Peyer's patch (tissue), 4 donors: ENCODE measurements at regions not wholly inside any gene's neighbourhood (a gene's known extent, or its start where the extent isn't known, plus 50 kb on each side); places are given as distances from the start of the nearest gene placed in this dataset.

ENCODE experiments used
- POLR2A ChIP-seq, 2 donors: fragments of 450-650 bp; IDR thresholded peaks; one replicate each; pipeline ENCODE4 v1.5.1; 2017; ENCODE audit warnings: antibody characterized with exemption in 2 of 2, mild to moderate bottlenecking in 2 of 2, moderate library complexity in 2 of 2
- TF ChIP-seq, protein P1 (sequence below), 6 experiments: fragments of 450-650 bp in 4 of 6; fragments of 200-600 bp in 2 of 6; sonication (generic) in 1 of 6; IDR thresholded peaks; one replicate each; pipeline ENCODE4 v1.5.1; 2017 to 2019; ENCODE audit warnings: antibody characterized with exemption in 6 of 6, mild to moderate bottlenecking in 3 of 6, moderate library complexity in 1 of 6

- TF ChIP-seq, protein P1, sequence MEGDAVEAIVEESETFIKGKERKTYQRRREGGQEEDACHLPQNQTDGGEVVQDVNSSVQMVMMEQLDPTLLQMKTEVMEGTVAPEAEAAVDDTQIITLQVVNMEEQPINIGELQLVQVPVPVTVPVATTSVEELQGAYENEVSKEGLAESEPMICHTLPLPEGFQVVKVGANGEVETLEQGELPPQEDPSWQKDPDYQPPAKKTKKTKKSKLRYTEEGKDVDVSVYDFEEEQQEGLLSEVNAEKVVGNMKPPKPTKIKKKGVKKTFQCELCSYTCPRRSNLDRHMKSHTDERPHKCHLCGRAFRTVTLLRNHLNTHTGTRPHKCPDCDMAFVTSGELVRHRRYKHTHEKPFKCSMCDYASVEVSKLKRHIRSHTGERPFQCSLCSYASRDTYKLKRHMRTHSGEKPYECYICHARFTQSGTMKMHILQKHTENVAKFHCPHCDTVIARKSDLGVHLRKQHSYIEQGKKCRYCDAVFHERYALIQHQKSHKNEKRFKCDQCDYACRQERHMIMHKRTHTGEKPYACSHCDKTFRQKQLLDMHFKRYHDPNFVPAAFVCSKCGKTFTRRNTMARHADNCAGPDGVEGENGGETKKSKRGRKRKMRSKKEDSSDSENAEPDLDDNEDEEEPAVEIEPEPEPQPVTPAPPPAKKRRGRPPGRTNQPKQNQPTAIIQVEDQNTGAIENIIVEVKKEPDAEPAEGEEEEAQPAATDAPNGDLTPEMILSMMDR (IDR thresholded peaks at IDR 0.05): no peak
- no peak for TF ChIP-seq POLR2A (IDR thresholded peaks at IDR 0.05)
Measured at GRCh38 chr9:109557481-109557880, 59.4 kb upstream of the PTPN3 start.
